H54 (cell line): ENCODE measurements at regions not wholly inside any gene's neighbourhood (a gene's known extent, or its start where the extent isn't known, plus 50 kb on each side); places are given as distances from the start of the nearest gene placed in this dataset.
"Not testable (repeated sequence)": the region's sequence is repeated elsewhere in the genome, so short reads cannot be mapped to it uniquely, and the experiment has no call there.

Experiments used
- DNase-seq: peaks from one replicate; pipeline ENCODE4 v3.0.0; 2011; ENCODE audit warnings: low spot score, mixed read lengths; ENCODE audit not compliant: insufficient read length
- FAIRE-seq: peaks from 3 replicates; lab custom pipeline; 2011; peaks lifted over from hg19 to GRCh38; lab: Jason Lieb, UNC
- POLR2A ChIP-seq: IDR thresholded peaks from 2 replicates; pipeline ENCODE4 v1.6.1; 2011; ENCODE audit warnings: low read depth, mild to moderate bottlenecking, low read length

- FAIRE-seq (no peak), DNase-seq (no peak)
- no peak for TF ChIP-seq POLR2A
These were observed 114.9 kb upstream of the ZEB1 start for GRCh38 chr10:31204090-31204489.

GRCh38 chr10:31207636-31208035 is 111.4 kb upstream of the ZEB1 start:
- FAIRE-seq (no peak), DNase-seq (no peak)
- no peak for TF ChIP-seq POLR2A

GRCh38 chr10:31209478-31209877 is 109.5 kb upstream of the ZEB1 start:
- TF ChIP-seq POLR2A, result no peak
- DNase-seq (no peak), FAIRE-seq (no peak)

GRCh38 chr10:31210190-31210589 is 108.8 kb upstream of the ZEB1 start:
- DNase-seq, result no peak
- no peak for TF ChIP-seq POLR2A
- FAIRE-seq, result no peak

- no peak for FAIRE-seq
- no peak for TF ChIP-seq POLR2A
- no peak for DNase-seq
These were observed 105.1 kb upstream of the ZEB1 start for GRCh38 chr10:31213959-31214358.

- FAIRE-seq (no peak), DNase-seq (no peak)
- no peak for TF ChIP-seq POLR2A
These were observed 104.0 kb upstream of the ZEB1 start for GRCh38 chr10:31215052-31215451.

- TF ChIP-seq POLR2A, result no peak
- FAIRE-seq, result no peak
- no peak for DNase-seq
These were observed 99.7 kb upstream of the ZEB1 start for GRCh38 chr10:31219306-31219705.

GRCh38 chr10:31228780-31229179 is 90.2 kb upstream of the ZEB1 start:
- FAIRE-seq, DNase-seq: not testable (repeated sequence)

GRCh38 chr10:31239961-31240360 is 79.1 kb upstream of the ZEB1 start:
- FAIRE-seq (no peak), DNase-seq (no peak)
- no peak for TF ChIP-seq POLR2A

- peak; percentile 99 for FAIRE-seq
- peak; percentile 38 for DNase-seq
- no peak for TF ChIP-seq POLR2A
These were observed 76.1 kb upstream of the ZEB1 start for GRCh38 chr10:31242902-31243301.

- not testable (repeated sequence) for FAIRE-seq, DNase-seq
These were observed 67.9 kb upstream of the ZEB1 start for GRCh38 chr10:31251118-31251517.

- DNase-seq (no peak), FAIRE-seq (no peak)
- TF ChIP-seq POLR2A, result no peak
These were observed 65.8 kb upstream of the ZEB1 start for GRCh38 chr10:31253237-31253636.

GRCh38 chr10:31261511-31262311 is 57.3 kb upstream of the ZEB1 start:
- FAIRE-seq (peak; percentile 30), DNase-seq (peak; percentile 9)
- no peak for TF ChIP-seq POLR2A

GRCh38 chr10:31262672-31263071 is 56.3 kb upstream of the ZEB1 start:
- TF ChIP-seq POLR2A, result no peak

GRCh38 chr10:31263903-31264302 is 55.1 kb upstream of the ZEB1 start:
- no peak for TF ChIP-seq POLR2A
- DNase-seq (no peak), FAIRE-seq (no peak)

More at GRCh38 chr10:31262672-31263071, 56.3 kb upstream of the ZEB1 start:
- DNase-seq (no peak), FAIRE-seq (no peak)
